Heart left ventricle (tissue), 13 donors: ENCODE measurements at regions not wholly inside any gene's neighbourhood (a gene's known extent, or its start where the extent isn't known, plus 50 kb on each side); places are given as distances from the start of the nearest gene placed in this dataset.

Experiments used
- POLR2A ChIP-seq, 2 donors: fragments of 450-650 bp; IDR thresholded peaks; one replicate each; pipeline ENCODE4 v1.6.1; 2017; ENCODE audit warnings: antibody characterized with exemption in 2 of 2, mild to moderate bottlenecking in 2 of 2, moderate library complexity in 2 of 2
- TF ChIP-seq, protein P1 (sequence below), 12 donors: fragments of 200-600 bp; sonication (generic) in 4 of 12; IDR thresholded peaks; one replicate each; pipeline versions ENCODE4 v1.5.0 to v1.8.0; 2018 to 2022; ENCODE audit warnings: antibody characterized with exemption in 12 of 12, mild to moderate bottlenecking in 5 of 12
- donor health status: ischemic (EF 13 %, LVEDD 7.1; RV severe dilation, severe dysfunction).
- donor health status: DM: no; HTN: yes; CAD: no.
- donor health status: DM: no; HTN: no; CAD: no.
- donor health status: ischemic (EF 25% LVEDD 6.9; RV normal size, moderate dysfunction).
- donor health status: ischemic (EF 25% LVEDD 5.7; RV mildly dilated, moderate dysfunction).
- donor health status: ischemic (EF 35%, LVEDD 5.7; RV mildly dilated, moderate dysfunction).
- donor health status: nonischemic (EF 11% LVEDD 7.7; RV severe dilation, severe dysfunction).
- donor health status: DM: yes; HTN: yes; CAD: no.
- donor health status: PGD.
- donor health status: ischemic (EF 29% LVEDD 5.4; RV normal size, mild dysfunction).
- donor health status: nonischemic (EF 23%, LVEDD 6.1; RV moderate dilation, normal function).

DNA sequence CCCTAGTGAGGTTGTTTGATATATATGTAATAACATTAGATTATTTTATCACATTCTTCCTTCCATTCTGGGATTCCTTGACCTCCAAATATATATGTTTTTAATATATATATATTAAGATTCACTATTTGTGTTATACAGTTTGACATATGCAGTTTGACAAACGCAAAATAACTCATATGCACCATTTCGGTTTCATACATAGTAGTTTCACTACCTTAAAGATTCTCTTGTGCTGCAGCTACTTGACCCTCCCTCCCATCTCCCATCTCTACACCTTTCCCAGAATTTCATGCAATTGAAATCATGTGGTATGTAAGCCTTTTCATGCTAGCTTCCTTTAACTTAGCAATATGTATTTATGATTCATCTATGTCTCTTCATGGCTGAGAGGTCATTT is 1244.4 kb downstream of the SORCS3 start:
- TF ChIP-seq, protein P1, sequence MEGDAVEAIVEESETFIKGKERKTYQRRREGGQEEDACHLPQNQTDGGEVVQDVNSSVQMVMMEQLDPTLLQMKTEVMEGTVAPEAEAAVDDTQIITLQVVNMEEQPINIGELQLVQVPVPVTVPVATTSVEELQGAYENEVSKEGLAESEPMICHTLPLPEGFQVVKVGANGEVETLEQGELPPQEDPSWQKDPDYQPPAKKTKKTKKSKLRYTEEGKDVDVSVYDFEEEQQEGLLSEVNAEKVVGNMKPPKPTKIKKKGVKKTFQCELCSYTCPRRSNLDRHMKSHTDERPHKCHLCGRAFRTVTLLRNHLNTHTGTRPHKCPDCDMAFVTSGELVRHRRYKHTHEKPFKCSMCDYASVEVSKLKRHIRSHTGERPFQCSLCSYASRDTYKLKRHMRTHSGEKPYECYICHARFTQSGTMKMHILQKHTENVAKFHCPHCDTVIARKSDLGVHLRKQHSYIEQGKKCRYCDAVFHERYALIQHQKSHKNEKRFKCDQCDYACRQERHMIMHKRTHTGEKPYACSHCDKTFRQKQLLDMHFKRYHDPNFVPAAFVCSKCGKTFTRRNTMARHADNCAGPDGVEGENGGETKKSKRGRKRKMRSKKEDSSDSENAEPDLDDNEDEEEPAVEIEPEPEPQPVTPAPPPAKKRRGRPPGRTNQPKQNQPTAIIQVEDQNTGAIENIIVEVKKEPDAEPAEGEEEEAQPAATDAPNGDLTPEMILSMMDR (IDR thresholded peaks at IDR 0.05): no peak
- no peak for TF ChIP-seq POLR2A (IDR thresholded peaks at IDR 0.05)
